Activated B cell treated with CpG ODN at 0.5 μM for 24 hours (primary cell): ENCODE measurements at regions not wholly inside any gene's neighbourhood (a gene's known extent, or its start where the extent isn't known, plus 50 kb on each side); places are given as distances from the start of the nearest gene placed in this dataset.

Experiments used
- ATAC-seq: fragments of 200-7000 bp; cut with Tn5 transposase; one replicate; pipeline ENCODE4 v1.10.0; 2021; ENCODE audit warnings: low read depth, mild to moderate bottlenecking, moderate library complexity
- CTCF ChIA-PET: fragments of 350-600 bp; sonication (Branson Sonifier 250); formaldehyde crosslinking; loops from one replicate; lab custom pipeline; 2021; ENCODE audit warnings: antibody characterized with exemption; lab: Charles Lee
- POLR2A ChIA-PET: fragments of 350-600 bp; sonication (Branson Sonifier 250); formaldehyde crosslinking; loops from one replicate; lab custom pipeline; 2021; ENCODE audit warnings: antibody characterized with exemption; lab: Charles Lee
- DNase-seq: peaks from one replicate; pipeline ENCODE4 v3.0.0; 2022
- H3K27ac Mint-ChIP-seq: one replicate; pipeline ENCODE4 v1.8.0; 2020; ENCODE audit warnings: mixed read lengths
- H3K27me3 Mint-ChIP-seq: one replicate; pipeline ENCODE4 v1.8.0; 2021; ENCODE audit warnings: mixed read lengths
- H3K36me3 Mint-ChIP-seq: one replicate; pipeline ENCODE4 v1.8.0; 2021; ENCODE audit warnings: low read depth, mixed read lengths
- H3K4me1 Mint-ChIP-seq: one replicate; pipeline ENCODE4 v1.8.0; 2021; ENCODE audit warnings: mixed read lengths
- H3K4me3 Mint-ChIP-seq: one replicate; pipeline ENCODE4 v1.8.0; 2020; ENCODE audit warnings: mild to moderate bottlenecking, mixed read lengths
- H3K9me3 Mint-ChIP-seq: one replicate; pipeline ENCODE4 v1.8.0; 2020; ENCODE audit warnings: mixed read lengths
- CTCF ChIP-seq: fragments of 200-600 bp; IDR thresholded peaks from one replicate; pipeline ENCODE4 v1.8.0; 2022; ENCODE audit warnings: antibody characterized with exemption, mild to moderate bottlenecking
- intact Hi-C: fragments of 100-400 bp; cut with micrococcal nuclease; formaldehyde crosslinking; loops from one replicate; pipeline ENCODE4 v1.15.1; 2024

- DNase-seq = no peak
- intact Hi-C loops = no loop called here
- ATAC-seq = no peak
- H3K9me3 Mint-ChIP-seq = peaks cover 7% of the 10 kb centered on the region
- no peak for TF ChIP-seq CTCF
- H3K27ac Mint-ChIP-seq = no peak overlapping the region
- H3K27me3 Mint-ChIP-seq = no peaks in the 10 kb centered on the region
- ChIA-PET CTCF (no interaction called here), POLR2A (no interaction called here)
- H3K4me3 Mint-ChIP-seq = no peak overlapping the region
- no peaks in the 10 kb centered on the region for H3K4me1 Mint-ChIP-seq
- H3K36me3 Mint-ChIP-seq = no peaks in the 10 kb centered on the region
Observed at GRCh38 chr13:109945206-109945960, 159.0 kb upstream of the IRS2 start.

DNA sequence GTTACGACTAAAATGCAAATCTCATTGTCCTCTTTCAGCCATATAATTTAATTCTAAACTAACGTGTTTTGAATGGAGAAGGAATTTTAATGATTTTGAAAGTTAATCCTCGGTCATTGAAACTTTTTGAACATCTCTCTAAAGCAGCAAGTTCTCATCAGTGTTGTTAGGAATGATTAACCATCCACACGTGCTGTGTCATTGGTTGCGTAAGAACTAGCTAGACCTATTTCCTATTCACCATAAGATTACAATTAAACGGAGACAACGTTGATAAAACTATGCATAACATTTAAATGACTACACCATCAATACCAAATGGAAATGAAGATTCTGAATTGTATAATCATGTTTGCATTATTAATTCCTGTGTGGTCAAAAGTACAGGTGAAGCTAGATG is 155.6 kb upstream of the IRS2 start:
- intact Hi-C loops = no loop called here
- DNase-seq (no peak), ATAC-seq (no peak)
- POLR2A ChIA-PET = no interaction called here
- H3K9me3 Mint-ChIP-seq = peaks cover 7% of the 10 kb centered on the region
- H3K27me3 Mint-ChIP-seq = no peaks in the 10 kb centered on the region
- H3K27ac Mint-ChIP-seq = no peak overlapping the region
- no peak overlapping the region for H3K4me3 Mint-ChIP-seq
- no peaks in the 10 kb centered on the region for H3K36me3 Mint-ChIP-seq
- no peak for TF ChIP-seq CTCF
- no peaks in the 10 kb centered on the region for H3K4me1 Mint-ChIP-seq
- CTCF ChIA-PET = no interaction called here

GRCh38 chr13:109941221-109941620 is 154.8 kb upstream of the IRS2 start:
- Mint-ChIP-seq H3K4me3 (no peak overlapping the region), H3K9me3 (peaks cover 7% of the 10 kb centered on the region), H3K36me3 (no peaks in the 10 kb centered on the region), H3K27me3 (no peaks in the 10 kb centered on the region), H3K4me1 (no peaks in the 10 kb centered on the region), H3K27ac (no peak overlapping the region)
- ChIA-PET CTCF (no interaction called here), POLR2A (no interaction called here)
- no peak for DNase-seq
- intact Hi-C loops = no loop called here
- no peak for ATAC-seq
- TF ChIP-seq CTCF = no peak

- H3K4me3 Mint-ChIP-seq = no peak overlapping the region
- H3K27me3 Mint-ChIP-seq = no peaks in the 10 kb centered on the region
Observed at GRCh38 chr13:109940637-109941036, 154.3 kb upstream of the IRS2 start.

GRCh38 chr13:109939838-109940237 is 153.5 kb upstream of the IRS2 start:
- CTCF ChIA-PET = no interaction called here
- POLR2A ChIA-PET = no interaction called here
- TF ChIP-seq CTCF = no peak
- intact Hi-C loops = no loop called here
- H3K4me1 Mint-ChIP-seq = no peaks in the 10 kb centered on the region
- peaks cover 2% of the 10 kb centered on the region for H3K9me3 Mint-ChIP-seq
- ATAC-seq (no peak), DNase-seq (no peak)
- H3K27me3 Mint-ChIP-seq = no peaks in the 10 kb centered on the region
- no peak overlapping the region for H3K27ac Mint-ChIP-seq
- H3K4me3 Mint-ChIP-seq = no peak overlapping the region
- no peaks in the 10 kb centered on the region for H3K36me3 Mint-ChIP-seq

More at GRCh38 chr13:109940637-109941036, 154.3 kb upstream of the IRS2 start:
- ChIA-PET POLR2A (no interaction called here), CTCF (no interaction called here)
- DNase-seq = no peak
- H3K36me3 Mint-ChIP-seq = no peaks in the 10 kb centered on the region
- peaks cover 5% of the 10 kb centered on the region for H3K9me3 Mint-ChIP-seq
- no peak for TF ChIP-seq CTCF
- ATAC-seq = no peak
- intact Hi-C loops = no loop called here
- H3K27ac Mint-ChIP-seq = no peak overlapping the region
- no peaks in the 10 kb centered on the region for H3K4me1 Mint-ChIP-seq
